Nephron (organoid): ENCODE measurements at regions not wholly inside any gene's neighbourhood (a gene's known extent, or its start where the extent isn't known, plus 50 kb on each side); places are given as distances from the start of the nearest gene placed in this dataset.

Experiments
- H3K27ac Mint-ChIP-seq, 3 experiments: 2 replicates each; pipeline ENCODE4 v1.8.0; 2020; ENCODE audit warnings: mixed read lengths in 3 of 3, mild to moderate bottlenecking in 2 of 3, moderate library complexity in 1 of 3
- H3K27me3 Mint-ChIP-seq: 2 replicates; pipeline ENCODE4 v1.8.0; 2021; ENCODE audit warnings: low read depth, mild to moderate bottlenecking, moderate library complexity, mixed read lengths
- H3K36me3 Mint-ChIP-seq: 2 replicates; pipeline ENCODE4 v1.8.0; 2020; ENCODE audit warnings: low read depth, mixed read lengths
- H3K4me1 Mint-ChIP-seq: 2 replicates; pipeline ENCODE4 v1.8.0; 2020; ENCODE audit warnings: mixed read lengths
- H3K4me3 Mint-ChIP-seq, 3 experiments: 2 replicates each; pipeline ENCODE4 v1.8.0; 2020; ENCODE audit warnings: mild to moderate bottlenecking in 3 of 3, mixed read lengths in 3 of 3, moderate library complexity in 2 of 3
- H3K9me3 Mint-ChIP-seq: 2 replicates; pipeline ENCODE4 v1.8.0; 2020; ENCODE audit warnings: mixed read lengths
- CTCF ChIP-seq, 3 experiments: fragments of 200-600 bp; sonication (generic); IDR thresholded peaks; one replicate each; pipeline ENCODE4 v1.5.0; 2021; ENCODE audit warnings: antibody characterized with exemption in 3 of 3; ENCODE audit not compliant: unreplicated experiment in 3 of 3

DNA sequence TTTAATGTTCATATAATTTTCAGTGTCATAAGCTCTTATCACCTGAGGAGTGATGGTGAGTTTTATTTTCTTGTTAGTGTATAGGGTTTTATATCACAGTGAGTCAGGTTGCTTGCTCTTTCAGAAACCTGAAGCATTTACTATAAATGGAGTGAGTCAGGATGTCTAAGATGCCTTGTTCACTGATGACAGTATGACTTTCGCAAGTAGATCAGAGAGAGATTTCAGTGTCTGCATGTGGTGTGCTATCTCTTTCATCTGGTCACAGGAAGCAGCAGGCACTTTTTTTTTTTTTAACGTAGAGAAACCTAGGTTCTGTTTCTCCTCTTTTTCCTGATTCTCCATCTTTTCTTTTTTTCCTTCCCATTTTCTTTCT is 237.1 kb downstream of the DMRTA1 start:
- Mint-ChIP-seq H3K4me3 (no peak overlapping the region), H3K36me3 (no peaks in the 10 kb centered on the region), H3K9me3 (no peaks in the 10 kb centered on the region), H3K27ac (no peak overlapping the region), H3K4me1 (no peaks in the 10 kb centered on the region), H3K27me3 (no peaks in the 10 kb centered on the region)
- TF ChIP-seq CTCF (IDR thresholded peaks at IDR 0.05; ENCODE audit: unreplicated experiment in 3 of 3) = no peak

DNA sequence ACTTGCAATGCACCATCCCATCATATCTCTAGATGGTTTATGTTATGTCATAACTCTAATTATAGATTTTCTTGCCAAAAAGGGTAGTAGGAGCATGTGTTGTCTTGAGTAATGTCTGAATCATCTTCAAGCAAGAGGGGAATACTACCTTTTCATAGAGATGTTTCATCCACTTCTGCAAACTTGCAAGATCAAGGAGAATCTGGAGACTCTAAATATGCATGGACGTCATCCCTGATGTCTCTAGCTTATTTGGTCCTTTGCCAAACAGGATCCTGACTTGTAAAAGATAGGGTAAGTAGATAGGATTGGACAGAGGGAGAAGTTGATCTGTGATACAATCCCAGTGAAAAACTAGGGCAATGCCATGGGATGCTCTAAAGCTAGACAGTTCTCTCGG is 246.5 kb downstream of the DMRTA1 start:
- no peak overlapping the region for H3K27ac Mint-ChIP-seq
- no peak overlapping the region for H3K4me3 Mint-ChIP-seq
- H3K36me3 Mint-ChIP-seq = no peaks in the 10 kb centered on the region
- H3K27me3 Mint-ChIP-seq = no peaks in the 10 kb centered on the region
- no peaks in the 10 kb centered on the region for H3K4me1 Mint-ChIP-seq
- no peak for TF ChIP-seq CTCF (IDR thresholded peaks at IDR 0.05; ENCODE audit: unreplicated experiment in 3 of 3)
- H3K9me3 Mint-ChIP-seq = no peaks in the 10 kb centered on the region

GRCh38 chr9:22700171-22700570 is 253.5 kb downstream of the DMRTA1 start:
- Mint-ChIP-seq H3K27me3 (no peaks in the 10 kb centered on the region), H3K36me3 (no peaks in the 10 kb centered on the region), H3K4me1 (no peaks in the 10 kb centered on the region), H3K9me3 (no peaks in the 10 kb centered on the region), H3K4me3 (no peak overlapping the region), H3K27ac (no peak overlapping the region)
- no peak for TF ChIP-seq CTCF (IDR thresholded peaks at IDR 0.05; ENCODE audit: unreplicated experiment in 3 of 3)

DNA sequence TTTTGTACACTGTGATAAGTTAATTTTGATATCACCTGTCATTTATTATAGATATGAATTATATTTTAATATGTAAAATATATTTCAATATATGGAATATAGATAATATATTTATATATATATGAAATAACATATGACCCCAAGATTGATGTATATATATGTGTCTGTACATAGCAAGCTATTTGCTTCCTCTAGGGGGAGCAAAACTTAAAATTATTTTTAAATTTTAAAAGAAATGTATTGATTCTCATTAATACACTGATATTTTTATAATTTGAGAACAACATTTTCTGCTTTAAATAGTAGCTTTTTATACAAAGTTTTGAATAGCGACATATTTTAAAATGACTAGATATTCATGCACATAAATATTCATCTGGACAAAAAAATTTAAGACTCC is 272.0 kb downstream of the DMRTA1 start:
- Mint-ChIP-seq H3K36me3 (no peaks in the 10 kb centered on the region), H3K9me3 (peaks cover 2% of the 10 kb centered on the region), H3K27me3 (no peaks in the 10 kb centered on the region), H3K4me3 (no peak overlapping the region), H3K27ac (no peak overlapping the region), H3K4me1 (no peaks in the 10 kb centered on the region)
- peak in 1 of 3 experiments; percentile 38 for TF ChIP-seq CTCF (IDR thresholded peaks at IDR 0.05; ENCODE audit: unreplicated experiment in 3 of 3)

DNA sequence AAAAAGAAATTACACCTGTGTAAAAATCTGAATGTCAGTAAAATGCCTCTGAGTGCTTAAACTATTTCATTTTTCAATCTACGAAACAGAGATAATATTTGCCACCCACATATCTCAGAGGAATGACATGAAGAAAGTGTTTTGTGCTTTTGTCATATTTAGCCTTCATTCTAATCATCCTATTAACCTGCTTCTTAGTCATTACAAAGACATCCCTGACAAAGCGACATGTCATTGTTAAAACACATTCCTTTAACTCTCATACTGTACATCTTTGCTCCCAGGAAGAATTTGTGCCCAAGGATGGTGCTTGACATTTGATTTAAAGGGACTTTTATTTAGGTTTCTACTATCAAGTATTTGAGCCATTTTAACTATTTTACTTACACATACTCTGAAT is 275.9 kb downstream of the DMRTA1 start:
- no peak overlapping the region for H3K4me3 Mint-ChIP-seq
- H3K27ac Mint-ChIP-seq = no peak overlapping the region
- peaks cover 4% of the 10 kb centered on the region for H3K9me3 Mint-ChIP-seq
- no peaks in the 10 kb centered on the region for H3K27me3 Mint-ChIP-seq
- no peak for TF ChIP-seq CTCF (IDR thresholded peaks at IDR 0.05; ENCODE audit: unreplicated experiment in 3 of 3)
- H3K4me1 Mint-ChIP-seq = no peaks in the 10 kb centered on the region
- H3K36me3 Mint-ChIP-seq = no peaks in the 10 kb centered on the region

DNA sequence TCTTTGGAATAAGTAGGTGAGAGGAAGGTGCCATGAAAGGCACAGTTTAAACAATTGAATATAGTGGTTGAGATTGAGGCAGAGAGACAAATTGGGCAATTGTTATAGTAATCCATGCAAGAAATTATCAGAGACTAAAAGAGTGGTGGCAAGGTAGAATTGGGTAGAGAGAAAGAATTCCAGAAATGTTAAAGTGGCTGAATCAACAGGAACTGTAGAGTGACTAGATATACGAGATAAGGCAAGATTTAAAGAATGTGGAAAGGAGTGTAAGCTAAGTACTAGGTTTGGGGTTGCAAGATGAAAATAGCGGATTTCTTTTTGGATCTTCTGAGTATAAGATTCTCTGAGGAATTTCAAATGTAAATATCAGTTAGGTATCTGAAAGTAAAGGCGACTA is 285.2 kb downstream of the DMRTA1 start:
- Mint-ChIP-seq H3K27ac (no peak overlapping the region), H3K4me1 (no peaks in the 10 kb centered on the region), H3K9me3 (peaks cover 4% of the 10 kb centered on the region), H3K36me3 (no peaks in the 10 kb centered on the region), H3K27me3 (peaks cover 3% of the 10 kb centered on the region), H3K4me3 (no peak overlapping the region)
- no peak for TF ChIP-seq CTCF (IDR thresholded peaks at IDR 0.05; ENCODE audit: unreplicated experiment in 3 of 3)
